Right lobe of liver (tissue), 4 donors: ENCODE measurements at regions not wholly inside any gene's neighbourhood (a gene's known extent, or its start where the extent isn't known, plus 50 kb on each side); places are given as distances from the start of the nearest gene placed in this dataset.

Experiments
- CTCF ChIP-seq, 4 donors: fragments of 200-600 bp in 3 of 4; fragments of 450-650 bp in 1 of 4; IDR thresholded peaks; one replicate each; pipeline versions ENCODE4 v1.5.1 to v1.8.0; 2016 to 2022; ENCODE audit warnings: antibody characterized with exemption in 4 of 4, mild to moderate bottlenecking in 2 of 4
- POLR2A ChIP-seq: fragments of 450-650 bp; IDR thresholded peaks from one replicate; pipeline ENCODE4 v1.6.1; 2017; ENCODE audit warnings: antibody characterized with exemption, mild to moderate bottlenecking
- donor health status: DM: no; HTN: no; CAD: no.
- donor health status: DM: no; HTN: no; CAD: no.
- donor health status: DM: no; HTN: yes; CAD: no.

GRCh38 chr13:52931539-52932431 is 83.3 kb upstream of the PCDH8 start:
- TF ChIP-seq CTCF (IDR thresholded peaks at IDR 0.05): no peak
- TF ChIP-seq POLR2A: no peak
